Endothelial cell of umbilical vein (primary cell): ENCODE measurements at regions not wholly inside any gene's neighbourhood (a gene's known extent, or its start where the extent isn't known, plus 50 kb on each side); places are given as distances from the start of the nearest gene placed in this dataset.

Experiments used
- BruUV-seq: library from RNA; stranded (reverse); fragments of 400-500 nt; replicated peaks from 2 replicates; lab custom pipeline; 2021; lab: Mats Ljungman, UMichigan
- CTCF ChIA-PET: fragments of 300-600, 350-600 bp; sonication (Branson Sonifier 250); formaldehyde crosslinking; loops from one replicate; lab custom pipeline; 2021; ENCODE audit warnings: antibody characterized with exemption, inconsistent platforms; lab: Charles Lee
- POLR2A ChIA-PET: fragments of 300-600, 350-600 bp; sonication (Branson Sonifier 250); formaldehyde crosslinking; loops from one replicate; lab custom pipeline; 2021; ENCODE audit warnings: antibody characterized with exemption, inconsistent platforms; lab: Charles Lee
- DNase-seq: peaks from one replicate; pipeline ENCODE4 v3.0.0-alpha.2; 2011; ENCODE audit warnings: low read depth, low spot score
- FAIRE-seq: peaks from 2 replicates; lab custom pipeline; 2011; peaks lifted over from hg19 to GRCh38; lab: Jason Lieb, UNC
- H2AFZ ChIP-seq: 2 replicates; pipeline ENCODE4 v1.6.0; 2012; ENCODE audit warnings: low read depth, low read length, control low read depth, inconsistent platforms
- H3K27ac ChIP-seq: 2 replicates; pipeline ENCODE4 v1.5.1; 2011; ENCODE audit warnings: low read depth, mild to moderate bottlenecking, control low read depth, low read length, moderate library complexity; ENCODE audit not compliant: insufficient read depth
- H3K27me3 ChIP-seq, 2 experiments: 2 replicates each; pipeline versions ENCODE4 v1.6.0 to v1.6.1; 2011; ENCODE audit warnings: low read length in 2 of 2, mixed read lengths in 1 of 2; ENCODE audit not compliant: control insufficient read depth in 2 of 2, insufficient read depth in 2 of 2
- H3K36me3 ChIP-seq, 2 experiments: 2 replicates in 1 of 2; 3 replicates in 1 of 2; pipeline ENCODE4 v1.5.1; 2011; ENCODE audit warnings: low read length in 2 of 2, mild to moderate bottlenecking in 1 of 2, moderate library complexity in 1 of 2; ENCODE audit not compliant: control insufficient read depth in 2 of 2, insufficient read depth in 2 of 2; ENCODE audit errors: extremely low read depth in 1 of 2
- H3K4me1 ChIP-seq: 3 replicates; pipeline ENCODE4 v1.5.1; 2011; ENCODE audit warnings: mild to moderate bottlenecking, low read length; ENCODE audit not compliant: control insufficient read depth, insufficient read depth; ENCODE audit errors: extremely low read depth
- H3K4me2 ChIP-seq: 2 replicates; pipeline ENCODE4 v1.6.1; 2011; ENCODE audit warnings: low read length, control low read depth, mixed read lengths; ENCODE audit not compliant: insufficient read depth
- H3K4me3 ChIP-seq, 3 experiments: fragments of 200-600 bp in 1 of 3; sonication (generic), shearing (Covaris generic) in 1 of 3; replicated peaks in 1 of 3; 2 replicates each; pipeline ENCODE4 v1.5.1; 2011 to 2016; ENCODE audit warnings: control low read depth in 3 of 3, low read length in 3 of 3, mild to moderate bottlenecking in 2 of 3, inconsistent platforms in 1 of 3, low read depth in 1 of 3, moderate library complexity in 1 of 3; ENCODE audit not compliant: insufficient read depth in 1 of 3
- H3K79me2 ChIP-seq: 2 replicates; pipeline ENCODE4 v1.6.0; 2012; ENCODE audit warnings: low read length, inconsistent platforms; ENCODE audit not compliant: control insufficient read depth, insufficient read depth
- H3K9ac ChIP-seq: replicated peaks from 2 replicates; pipeline ENCODE3; 2011; ENCODE audit warnings: low read length, control low read depth; ENCODE audit not compliant: insufficient read depth; ENCODE audit errors: extremely low read depth
- H3K9me1 ChIP-seq: replicated peaks from 3 replicates; pipeline ENCODE4 v1.6.0; 2011; ENCODE audit warnings: mild to moderate bottlenecking, low read length; ENCODE audit not compliant: control insufficient read depth, insufficient read depth; ENCODE audit errors: extremely low read depth
- H3K9me3 ChIP-seq: replicated peaks from 2 replicates; pipeline ENCODE4 v1.5.1; 2012; ENCODE audit warnings: low read length, inconsistent platforms; ENCODE audit not compliant: control insufficient read depth, insufficient read depth
- H4K20me1 ChIP-seq: replicated peaks from 2 replicates; pipeline ENCODE3; 2011; ENCODE audit warnings: mild to moderate bottlenecking, low read length; ENCODE audit not compliant: control insufficient read depth, insufficient read depth; ENCODE audit errors: extremely low read depth
- CTCF ChIP-seq, 2 donors: IDR thresholded peaks; 1 replicate in 1 of 2; 2 replicates in 1 of 2; pipeline ENCODE4 v1.5.1; 2011; ENCODE audit warnings: low read length in 2 of 2, mild to moderate bottlenecking in 2 of 2, moderate library complexity in 2 of 2, control low read depth in 1 of 2, inconsistent platforms in 1 of 2, low read depth in 1 of 2; ENCODE audit not compliant: insufficient read depth in 1 of 2; ENCODE audit errors: extremely low read depth in 1 of 2
- EZH2 ChIP-seq: IDR thresholded peaks from 2 replicates; pipeline ENCODE4 v1.6.1; 2012; ENCODE audit warnings: borderline replicate concordance, low read depth, mild to moderate bottlenecking, moderate library complexity, low read length, inconsistent platforms; ENCODE audit not compliant: severe bottlenecking
- FOS ChIP-seq: IDR thresholded peaks from 2 replicates; pipeline ENCODE4 v1.6.1; 2011; ENCODE audit warnings: mild to moderate bottlenecking, low read length, moderate library complexity, borderline replicate concordance; ENCODE audit not compliant: insufficient read depth
- GATA2 ChIP-seq: IDR thresholded peaks from 2 replicates; pipeline ENCODE4 v1.7.0; 2011; ENCODE audit warnings: low read depth, mild to moderate bottlenecking, moderate library complexity, mixed read lengths, low read length; ENCODE audit not compliant: insufficient read length, insufficient read depth
- JUN ChIP-seq: IDR thresholded peaks from 2 replicates; pipeline ENCODE4 v1.6.1; 2011; ENCODE audit warnings: borderline replicate concordance, low read depth; ENCODE audit not compliant: insufficient read length, insufficient read depth
- MAX ChIP-seq: IDR thresholded peaks from 2 replicates; pipeline ENCODE4 v1.6.1; 2011; ENCODE audit not compliant: insufficient read depth, insufficient read length
- MYC ChIP-seq: IDR thresholded peaks from one replicate; pipeline ENCODE4 v1.6.1; 2011; ENCODE audit warnings: mild to moderate bottlenecking, low read depth, low read length
- POLR2A ChIP-seq: IDR thresholded peaks from 2 replicates; pipeline ENCODE4 v1.6.1; 2012; ENCODE audit warnings: low read depth, mild to moderate bottlenecking, control low read depth, low read length
- POLR2AphosphoS5 ChIP-seq: IDR thresholded peaks from 2 replicates; pipeline ENCODE4 v1.6.1; 2012; ENCODE audit warnings: low read depth, mild to moderate bottlenecking, control low read depth, low read length, moderate library complexity; ENCODE audit not compliant: insufficient read depth
- dilution Hi-C: fragments of 300-500 bp; cut with MboI; formaldehyde crosslinking; loops from one replicate; pipeline ENCODE4 v1.15.0; 2019; ENCODE audit warnings: low sequenced_read_pairs; ENCODE audit not compliant: extremely low pct_ligation_motif_present
- intact Hi-C: fragments of 100-400 bp; cut with micrococcal nuclease; formaldehyde crosslinking; loops from one replicate; pipeline ENCODE4 v1.10.0; 2022

GRCh38 chr7:84663224-84663623, 468.6 kb upstream of the SEMA3A start:
- Histone ChIP-seq H3K4me1 (no peaks in the 10 kb centered on the region), H3K27ac (no peak overlapping the region), H3K4me2 (no peak overlapping the region), H3K36me3 (no peaks in the 10 kb centered on the region), H2AFZ (no peak overlapping the region), H3K4me3 (no peak overlapping the region), H3K9me3 (no peaks in the 10 kb centered on the region), H3K9me1 (no peaks in the 10 kb centered on the region), H4K20me1 (no peaks in the 10 kb centered on the region), H3K27me3 (no peaks in the 10 kb centered on the region), H3K79me2 (no peaks in the 10 kb centered on the region), H3K9ac (no peak overlapping the region)
- intact Hi-C loops (no loop called here), dilution Hi-C loops (no loop called here)
- BruUV-seq: no TSS peak
- POLR2A ChIA-PET: no interaction called here
- CTCF ChIA-PET: interaction anchor here (1.0 kb wide), 1 partner anchor 16 kb away, joined by 3 read pairs; no protein-coding TSS in a partner anchor
- FAIRE-seq (no peak), DNase-seq (no peak)
- TF ChIP-seq EZH2: no peak
- TF ChIP-seq CTCF (IDR thresholded peaks at IDR 0.05; ENCODE audit: extremely low read depth in 1 of 2, insufficient read depth in 1 of 2, low read depth in 1 of 2, low read length in 2 of 2): no peak
- no peak for TF ChIP-seq MAX
- TF ChIP-seq GATA2: no peak
- TF ChIP-seq POLR2AphosphoS5: no peak
- TF ChIP-seq FOS: no peak
- TF ChIP-seq MYC: no peak
- TF ChIP-seq JUN: no peak
- no peak for TF ChIP-seq POLR2A
